Fibroblast of mammary gland (primary cell): ENCODE measurements at regions not wholly inside any gene's neighbourhood (a gene's known extent, or its start where the extent isn't known, plus 50 kb on each side); places are given as distances from the start of the nearest gene placed in this dataset.

Experiments
- DNase-seq: peaks from one replicate; pipeline ENCODE4 v3.0.0-alpha.2; 2010; ENCODE audit warnings: low read depth
- H3K4me3 ChIP-seq: 2 replicates; pipeline ENCODE4 v1.5.1; 2011; ENCODE audit warnings: low read depth, mild to moderate bottlenecking, low read length, moderate library complexity; ENCODE audit not compliant: control insufficient read depth
- TF ChIP-seq, protein P1 (sequence below): conservative IDR thresholded peaks from 2 replicates; pipeline ENCODE4 v1.5.1; 2011; ENCODE audit warnings: low read depth, low read length, inconsistent platforms; ENCODE audit not compliant: control insufficient read depth, insufficient read depth

DNA sequence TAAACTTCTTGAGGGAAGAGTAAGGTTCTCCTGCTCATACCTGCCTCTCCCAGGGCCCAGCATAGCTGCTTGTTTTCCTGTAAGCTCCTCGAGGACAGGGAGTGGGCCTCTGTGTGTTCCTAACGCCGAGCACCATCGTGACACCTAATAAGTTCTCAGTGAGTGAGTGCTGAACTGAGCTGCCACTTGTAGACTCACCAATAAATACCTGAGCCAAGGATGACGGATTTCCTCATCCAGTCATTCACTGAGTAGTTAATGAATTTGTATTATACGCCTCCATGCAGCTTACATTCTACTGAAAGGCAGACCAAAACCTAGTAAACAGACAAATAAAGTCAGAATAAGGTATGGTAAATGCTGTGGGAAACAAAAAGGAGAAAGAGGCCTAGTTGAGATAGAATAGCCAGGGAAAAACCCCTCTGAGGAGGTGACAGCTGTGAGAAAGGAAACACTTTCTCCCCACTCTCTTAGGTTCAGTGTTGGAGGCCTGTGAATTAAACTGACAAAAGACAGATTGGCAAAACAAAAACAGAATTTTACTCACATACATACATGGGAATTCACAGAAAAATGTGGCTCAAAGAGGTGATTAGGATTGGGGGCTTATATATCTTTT lies 138.6 kb downstream of the B3GNT2 start:
- no peak overlapping the region for H3K4me3 ChIP-seq
- no peak for DNase-seq
- TF ChIP-seq, protein P1, sequence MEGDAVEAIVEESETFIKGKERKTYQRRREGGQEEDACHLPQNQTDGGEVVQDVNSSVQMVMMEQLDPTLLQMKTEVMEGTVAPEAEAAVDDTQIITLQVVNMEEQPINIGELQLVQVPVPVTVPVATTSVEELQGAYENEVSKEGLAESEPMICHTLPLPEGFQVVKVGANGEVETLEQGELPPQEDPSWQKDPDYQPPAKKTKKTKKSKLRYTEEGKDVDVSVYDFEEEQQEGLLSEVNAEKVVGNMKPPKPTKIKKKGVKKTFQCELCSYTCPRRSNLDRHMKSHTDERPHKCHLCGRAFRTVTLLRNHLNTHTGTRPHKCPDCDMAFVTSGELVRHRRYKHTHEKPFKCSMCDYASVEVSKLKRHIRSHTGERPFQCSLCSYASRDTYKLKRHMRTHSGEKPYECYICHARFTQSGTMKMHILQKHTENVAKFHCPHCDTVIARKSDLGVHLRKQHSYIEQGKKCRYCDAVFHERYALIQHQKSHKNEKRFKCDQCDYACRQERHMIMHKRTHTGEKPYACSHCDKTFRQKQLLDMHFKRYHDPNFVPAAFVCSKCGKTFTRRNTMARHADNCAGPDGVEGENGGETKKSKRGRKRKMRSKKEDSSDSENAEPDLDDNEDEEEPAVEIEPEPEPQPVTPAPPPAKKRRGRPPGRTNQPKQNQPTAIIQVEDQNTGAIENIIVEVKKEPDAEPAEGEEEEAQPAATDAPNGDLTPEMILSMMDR: no peak

GRCh38 chr2:62334009-62334408 lies 138.1 kb downstream of the B3GNT2 start:
- TF ChIP-seq, protein P1: no peak
- no peak for DNase-seq
- no peak overlapping the region for H3K4me3 ChIP-seq

DNA sequence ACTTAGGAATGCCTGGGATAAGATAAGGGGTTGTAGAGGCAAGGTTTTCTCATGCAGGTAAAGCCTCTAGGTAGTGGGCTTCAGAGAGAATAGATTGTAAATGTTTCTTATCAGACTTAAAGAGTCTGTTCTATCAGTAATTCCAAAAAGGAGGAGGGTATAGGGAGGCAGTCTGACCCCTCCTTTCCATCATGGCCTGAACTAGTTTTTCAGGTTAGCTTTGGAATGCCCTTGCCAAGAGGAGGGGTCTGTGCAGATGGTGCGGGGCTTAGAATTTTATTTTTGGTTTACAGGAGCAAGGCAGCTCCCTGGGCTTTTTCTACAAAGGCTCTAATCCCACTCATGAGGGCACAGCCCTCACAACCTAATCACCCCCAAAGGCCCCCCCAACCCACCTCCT lies 135.0 kb downstream of the B3GNT2 start:
- no peak overlapping the region for H3K4me3 ChIP-seq
- TF ChIP-seq, protein P1: no peak
- no peak for DNase-seq

GRCh38 chr2:62329797-62330196 lies 133.9 kb downstream of the B3GNT2 start:
- TF ChIP-seq, protein P1: no peak

GRCh38 chr2:62326735-62327134 lies 130.8 kb downstream of the B3GNT2 start:
- no peak for DNase-seq
- no peak overlapping the region for H3K4me3 ChIP-seq
- TF ChIP-seq, protein P1: no peak

More at GRCh38 chr2:62329797-62330196, 133.9 kb downstream of the B3GNT2 start:
- no peak for DNase-seq
- no peak overlapping the region for H3K4me3 ChIP-seq

GRCh38 chr2:62325398-62325797 lies 129.5 kb downstream of the B3GNT2 start:
- no peak overlapping the region for H3K4me3 ChIP-seq
- DNase-seq: no peak
- TF ChIP-seq, protein P1: no peak
